ENCODE measurements at regions not wholly inside any gene's neighbourhood (a gene's known extent, or its start where the extent isn't known, plus 50 kb on each side); places are given as distances from the start of the nearest gene placed in this dataset.

- Histone ChIP-seq H3K9me3 (ENCODE audit: low read length) (no peaks in the 10 kb centered on the region; the same call in 1 of the 2 replicates), H4K20me1 (ENCODE audit: insufficient read depth, low read length) (no peaks in the 10 kb centered on the region), H3K79me2 (ENCODE audit: insufficient read depth, low read depth, low read length) (no peaks in the 10 kb centered on the region), H3K36me3 (ENCODE audit: insufficient read depth, low read length) (no peaks in the 10 kb centered on the region), H3K27ac (ENCODE audit: low read depth, low read length, poor library complexity, severe bottlenecking) (no peak overlapping the region), H2AFZ (ENCODE audit: low read length) (no peak overlapping the region), H3K4me1 (ENCODE audit: insufficient read depth, low read length, poor library complexity, severe bottlenecking) (no peaks in the 10 kb centered on the region), H3K4me3 (ENCODE audit: low read depth, low read length, poor library complexity, severe bottlenecking) (no peak overlapping the region), H3K9me2 (ENCODE audit: insufficient read depth, low read length) (no peaks in the 10 kb centered on the region), H3K4me2 (ENCODE audit: low read length) (no peak overlapping the region)
- DNase-seq (ENCODE audit: low spot score) = no peak
- intact Hi-C loops (cut with micrococcal nuclease; ENCODE audit: unreplicated experiment) = no loop called here
- BruUV-seq (replicated peaks) = no TSS peak
- ChIA-PET POLR2A (no interaction called here), CTCF (ENCODE audit: unreplicated experiment) (no interaction called here)
- TF ChIP-seq EZH2phosphoT487 (IDR thresholded peaks at IDR 0.05; ENCODE audit: borderline replicate concordance, low read depth, low read length) = no peak
- no peak for TF ChIP-seq CTCF (conservative IDR thresholded peaks at IDR 0.05; ENCODE audit: low read length)
These were observed 301.1 kb downstream of the ABCC12 start for GRCh38 chr16:47854737-47855136.

- H3K9me2 ChIP-seq (ENCODE audit: insufficient read depth, low read length) = no peaks in the 10 kb centered on the region
- no peak for TF ChIP-seq CTCF (conservative IDR thresholded peaks at IDR 0.05; ENCODE audit: low read length)
- TF ChIP-seq EZH2phosphoT487 (IDR thresholded peaks at IDR 0.05; ENCODE audit: borderline replicate concordance, low read depth, low read length) = no peak
- BruUV-seq (replicated peaks) = no TSS peak
- ChIA-PET CTCF (ENCODE audit: unreplicated experiment) (no interaction called here), POLR2A (no interaction called here)
- H3K4me1 ChIP-seq (ENCODE audit: insufficient read depth, low read length, poor library complexity, severe bottlenecking) = no peaks in the 10 kb centered on the region
- no peaks in the 10 kb centered on the region for H4K20me1 ChIP-seq (ENCODE audit: insufficient read depth, low read length)
- H3K79me2 ChIP-seq (ENCODE audit: insufficient read depth, low read depth, low read length) = no peaks in the 10 kb centered on the region
- H3K4me3 ChIP-seq (ENCODE audit: low read depth, low read length, poor library complexity, severe bottlenecking) = no peak overlapping the region
- no peak overlapping the region for H3K27ac ChIP-seq (ENCODE audit: low read depth, low read length, poor library complexity, severe bottlenecking)
- H2AFZ ChIP-seq (ENCODE audit: low read length) = no peak overlapping the region
- no peak overlapping the region for H3K4me2 ChIP-seq (ENCODE audit: low read length)
- DNase-seq (ENCODE audit: low spot score) = no peak
- intact Hi-C loops (cut with micrococcal nuclease; ENCODE audit: unreplicated experiment) = no loop called here
- H3K36me3 ChIP-seq (ENCODE audit: insufficient read depth, low read length) = no peaks in the 10 kb centered on the region
- H3K9me3 ChIP-seq (ENCODE audit: low read length) = no peaks in the 10 kb centered on the region; the same call in 1 of the 2 replicates
These were observed 302.8 kb downstream of the ABCC12 start for GRCh38 chr16:47852991-47853390.

GRCh38 chr16:47851146-47851545 is 304.6 kb downstream of the ABCC12 start:
- Histone ChIP-seq H3K79me2 (ENCODE audit: insufficient read depth, low read depth, low read length) (no peaks in the 10 kb centered on the region), H3K9me2 (ENCODE audit: insufficient read depth, low read length) (no peaks in the 10 kb centered on the region), H3K27ac (ENCODE audit: low read depth, low read length, poor library complexity, severe bottlenecking) (no peak overlapping the region), H2AFZ (ENCODE audit: low read length) (no peak overlapping the region), H3K4me1 (ENCODE audit: insufficient read depth, low read length, poor library complexity, severe bottlenecking) (no peaks in the 10 kb centered on the region), H3K9me3 (ENCODE audit: low read length) (no peaks in the 10 kb centered on the region; the same call in 1 of the 2 replicates), H4K20me1 (ENCODE audit: insufficient read depth, low read length) (no peaks in the 10 kb centered on the region), H3K36me3 (ENCODE audit: insufficient read depth, low read length) (no peaks in the 10 kb centered on the region), H3K4me3 (ENCODE audit: low read depth, low read length, poor library complexity, severe bottlenecking) (no peak overlapping the region), H3K4me2 (ENCODE audit: low read length) (no peak overlapping the region)
- ChIA-PET CTCF (ENCODE audit: unreplicated experiment) (no interaction called here), POLR2A (interaction anchor here (1.0 kb wide), 1 partner anchor 11 kb away, joined by 3 read pairs; no protein-coding TSS in a partner anchor)
- no peak for DNase-seq (ENCODE audit: low spot score)
- intact Hi-C loops (cut with micrococcal nuclease; ENCODE audit: unreplicated experiment) = no loop called here
- TF ChIP-seq EZH2phosphoT487 (IDR thresholded peaks at IDR 0.05; ENCODE audit: borderline replicate concordance, low read depth, low read length) (no peak), CTCF (conservative IDR thresholded peaks at IDR 0.05; ENCODE audit: low read length) (no peak)
- BruUV-seq (replicated peaks) = no TSS peak

Measured in OCI-LY7 (cell line).